Glomerular visceral epithelial cell (primary cell): ENCODE measurements at regions not wholly inside any gene's neighbourhood (a gene's known extent, or its start where the extent isn't known, plus 50 kb on each side); places are given as distances from the start of the nearest gene placed in this dataset.

Source experiments
- DNase-seq: peaks from one replicate; pipeline ENCODE4 v3.0.0-alpha.2; 2016; ENCODE audit errors: extremely low spot score

- DNase-seq = no peak
Measured at GRCh38 chr5:103463261-103463660, 99.3 kb downstream of the NUDT12 start.

DNA sequence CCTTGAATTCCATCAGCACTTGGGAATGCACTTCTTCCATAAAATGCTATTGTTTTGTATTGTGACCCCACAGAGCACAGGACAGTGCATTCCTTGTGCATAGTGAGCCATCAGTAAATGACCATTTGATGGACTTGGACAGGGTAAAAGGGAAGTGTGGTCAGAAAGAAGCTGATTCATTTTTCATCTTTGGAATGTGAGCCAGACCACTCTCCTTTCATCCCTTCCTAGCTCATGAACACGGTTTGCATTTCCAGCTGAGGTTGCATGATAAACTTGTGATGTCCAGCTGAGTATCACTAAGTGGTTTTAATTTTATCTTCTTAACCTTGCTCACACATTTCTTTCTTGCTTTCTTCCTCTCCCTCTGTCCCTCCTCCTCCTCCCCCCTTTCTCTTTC, 101.3 kb downstream of the NUDT12 start:
- peak; percentile 96 for DNase-seq

- no peak for DNase-seq
Measured at GRCh38 chr5:103458497-103459040, 104.0 kb downstream of the NUDT12 start.

- DNase-seq = no peak
Measured at GRCh38 chr5:103456476-103456875, 106.1 kb downstream of the NUDT12 start.

GRCh38 chr5:103455796-103456195, 106.8 kb downstream of the NUDT12 start:
- DNase-seq = no peak

- DNase-seq = no peak
Measured at GRCh38 chr5:103454770-103455169, 107.8 kb downstream of the NUDT12 start.

DNA sequence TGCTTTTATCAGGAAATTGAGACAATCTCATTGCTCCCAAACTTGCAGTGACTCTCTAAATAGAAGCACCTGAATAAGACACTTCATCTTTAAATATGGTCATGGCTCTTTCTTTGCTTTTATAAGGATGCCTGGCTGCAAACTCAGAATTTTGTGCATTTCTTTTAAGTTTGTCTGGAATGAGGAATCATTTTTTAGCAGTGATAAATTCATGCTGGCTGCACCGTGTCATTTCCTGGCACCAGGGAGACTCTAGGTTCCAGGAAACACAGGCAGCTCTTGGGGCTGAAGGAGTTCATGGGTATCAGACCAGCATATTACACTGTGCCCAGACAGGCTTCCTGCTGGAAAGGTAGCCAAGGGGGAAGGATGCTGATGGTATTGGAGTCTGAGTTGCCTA, 109.9 kb downstream of the NUDT12 start:
- no peak for DNase-seq

GRCh38 chr5:103452089-103452488, 110.5 kb downstream of the NUDT12 start:
- DNase-seq = no peak

DNA sequence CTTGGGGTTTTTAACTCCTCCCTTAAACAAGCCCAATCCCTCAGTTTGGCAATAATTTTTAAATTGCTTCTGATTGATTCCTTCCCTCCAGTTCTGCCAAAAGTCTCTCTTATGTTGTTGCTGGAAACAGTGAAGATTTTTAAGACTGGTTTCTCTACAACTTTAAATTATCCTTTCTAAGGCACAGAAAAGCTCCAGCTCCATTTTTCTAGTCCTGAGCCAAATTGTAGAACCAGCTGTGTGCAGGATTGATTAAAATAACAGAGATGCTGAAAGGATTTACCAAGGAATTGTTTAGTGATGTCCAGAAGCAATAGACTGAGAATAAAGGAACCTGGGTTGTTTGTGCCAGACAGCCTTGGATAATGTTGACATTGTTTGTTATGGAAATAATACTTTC, 111.3 kb downstream of the NUDT12 start:
- no peak for DNase-seq

GRCh38 chr5:103450333-103451061, 112.1 kb downstream of the NUDT12 start:
- peak; percentile 70 for DNase-seq

DNA sequence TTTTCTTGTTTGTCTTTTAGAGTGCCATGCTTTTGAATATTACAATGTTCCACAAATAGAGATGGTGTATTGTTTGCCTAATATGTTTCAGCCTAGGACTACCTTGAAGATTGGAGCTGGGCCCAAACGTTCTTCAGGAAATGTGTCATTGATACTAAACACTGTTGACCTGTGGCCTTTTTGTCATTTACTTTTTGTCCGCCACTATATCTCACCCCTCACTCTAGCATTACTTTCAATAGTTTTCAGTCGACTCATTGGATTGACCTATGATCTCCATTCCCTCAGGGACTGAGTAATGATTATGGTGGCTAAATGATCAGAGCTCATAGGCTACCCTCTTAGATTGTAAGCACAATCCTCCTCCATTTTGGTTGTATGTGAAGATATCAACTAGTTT, 115.8 kb downstream of the NUDT12 start:
- DNase-seq = no peak

GRCh38 chr5:103445426-103446035, 117.1 kb downstream of the NUDT12 start:
- DNase-seq = no peak

GRCh38 chr5:103444333-103445038, 118.1 kb downstream of the NUDT12 start:
- no peak for DNase-seq

DNA sequence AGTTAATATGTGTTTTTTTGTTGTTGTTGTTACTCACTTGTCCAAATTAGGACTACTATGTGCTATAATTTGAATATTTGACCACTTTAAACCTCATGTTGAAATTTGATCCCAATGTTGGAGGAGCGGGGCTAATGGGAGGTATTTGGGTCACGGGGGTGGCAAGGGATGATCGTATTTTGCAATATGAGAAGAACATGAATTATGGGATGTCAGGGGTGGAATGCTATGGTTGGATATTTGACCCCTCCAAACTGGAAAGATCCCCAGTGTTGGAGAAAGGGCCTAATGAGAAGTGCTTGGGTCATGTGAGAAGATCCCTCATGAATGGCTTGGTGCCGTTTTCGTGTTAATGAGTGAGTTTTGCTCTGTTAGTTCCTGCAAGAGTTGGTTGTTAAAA, 119.8 kb downstream of the NUDT12 start:
- DNase-seq = no peak

- no peak for DNase-seq
Measured at GRCh38 chr5:103441523-103441922, 121.1 kb downstream of the NUDT12 start.

- DNase-seq = no peak
Measured at GRCh38 chr5:103439007-103439406, 123.6 kb downstream of the NUDT12 start.

- no peak for DNase-seq
Measured at GRCh38 chr5:103436656-103437055, 125.9 kb downstream of the NUDT12 start.

DNA sequence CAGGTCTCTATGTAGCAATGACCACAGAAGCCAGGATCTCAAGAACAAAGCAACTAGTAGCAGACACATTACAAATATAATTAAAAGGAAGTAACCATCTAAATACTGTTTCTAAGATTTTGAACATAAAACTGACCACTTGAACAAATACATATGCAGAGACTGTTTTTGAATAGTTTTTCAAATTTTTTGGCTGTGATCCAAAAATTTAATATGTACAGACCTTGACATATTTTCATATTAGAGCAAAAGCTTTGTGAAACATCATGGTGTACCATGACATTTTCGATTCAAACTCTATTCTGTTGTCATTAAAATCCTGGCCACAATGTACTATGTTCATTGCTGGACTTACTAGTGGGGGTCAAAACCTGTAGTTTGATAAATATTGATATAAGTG, 126.5 kb downstream of the NUDT12 start:
- no peak for DNase-seq

- DNase-seq = no peak
Measured at GRCh38 chr5:103435136-103435889, 127.3 kb downstream of the NUDT12 start.

DNA sequence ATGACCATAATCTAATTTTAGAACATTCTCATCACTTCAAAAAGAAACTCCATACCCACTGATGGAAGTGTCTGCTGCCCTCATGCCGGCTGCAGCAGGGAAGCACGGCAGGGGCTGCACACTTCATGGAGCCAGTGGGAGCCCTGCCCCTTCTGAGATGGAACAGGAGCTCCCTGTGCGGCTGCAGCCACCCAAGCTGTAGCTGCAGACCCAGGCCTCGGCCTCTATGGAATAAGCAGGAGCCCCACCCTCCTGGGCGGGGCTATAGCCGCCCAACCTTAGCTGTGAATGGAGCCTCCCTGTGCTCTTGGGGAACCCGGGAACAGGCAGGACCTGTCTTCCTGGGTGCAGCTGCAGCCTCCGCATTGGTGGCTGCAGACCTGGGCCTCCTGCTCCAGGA, 128.5 kb downstream of the NUDT12 start:
- no peak for DNase-seq

DNA sequence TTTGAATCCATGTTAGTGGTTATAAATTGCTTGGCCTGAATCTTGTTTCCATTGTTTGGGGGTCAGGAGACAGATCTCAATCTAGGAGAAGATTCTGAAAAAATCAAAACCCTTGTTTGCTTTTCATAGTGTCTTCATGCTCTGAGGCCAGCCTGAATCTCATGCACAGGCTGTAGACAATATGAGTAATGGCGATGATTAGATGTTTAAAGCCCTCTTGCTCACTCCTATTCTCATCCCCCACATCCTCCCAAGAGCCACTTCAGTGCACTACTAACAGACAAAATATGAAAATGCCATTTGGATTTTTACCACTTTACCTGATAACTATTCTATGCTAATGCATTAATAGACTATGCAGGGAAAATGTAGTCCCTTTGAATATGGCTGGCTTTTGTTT, 129.4 kb downstream of the NUDT12 start:
- DNase-seq = peak; percentile 33

- DNase-seq = no peak
Measured at GRCh38 chr5:103428923-103429322, 133.7 kb downstream of the NUDT12 start.
